Breast epithelium (tissue), 3 donors: ENCODE measurements at regions not wholly inside any gene's neighbourhood (a gene's known extent, or its start where the extent isn't known, plus 50 kb on each side); places are given as distances from the start of the nearest gene placed in this dataset.

ENCODE experiments used
- POLR2A ChIP-seq: fragments of 450-650 bp; IDR thresholded peaks from one replicate; pipeline ENCODE4 v1.6.1; 2016; ENCODE audit warnings: antibody characterized with exemption, mild to moderate bottlenecking, moderate library complexity
- POLR2AphosphoS5 ChIP-seq, 3 donors: sonication (generic); formaldehyde crosslinking; IDR thresholded peaks; one replicate each; pipeline ENCODE4 v1.6.1; 2017; ENCODE audit warnings: antibody characterized with exemption in 3 of 3
- TF ChIP-seq, protein P1 (sequence below), 3 donors: fragments of 450-650 bp; IDR thresholded peaks; one replicate each; pipeline ENCODE4 v1.5.1; 2016 to 2017; ENCODE audit warnings: antibody characterized with exemption in 3 of 3, mild to moderate bottlenecking in 3 of 3, moderate library complexity in 3 of 3

- TF ChIP-seq, protein P1, sequence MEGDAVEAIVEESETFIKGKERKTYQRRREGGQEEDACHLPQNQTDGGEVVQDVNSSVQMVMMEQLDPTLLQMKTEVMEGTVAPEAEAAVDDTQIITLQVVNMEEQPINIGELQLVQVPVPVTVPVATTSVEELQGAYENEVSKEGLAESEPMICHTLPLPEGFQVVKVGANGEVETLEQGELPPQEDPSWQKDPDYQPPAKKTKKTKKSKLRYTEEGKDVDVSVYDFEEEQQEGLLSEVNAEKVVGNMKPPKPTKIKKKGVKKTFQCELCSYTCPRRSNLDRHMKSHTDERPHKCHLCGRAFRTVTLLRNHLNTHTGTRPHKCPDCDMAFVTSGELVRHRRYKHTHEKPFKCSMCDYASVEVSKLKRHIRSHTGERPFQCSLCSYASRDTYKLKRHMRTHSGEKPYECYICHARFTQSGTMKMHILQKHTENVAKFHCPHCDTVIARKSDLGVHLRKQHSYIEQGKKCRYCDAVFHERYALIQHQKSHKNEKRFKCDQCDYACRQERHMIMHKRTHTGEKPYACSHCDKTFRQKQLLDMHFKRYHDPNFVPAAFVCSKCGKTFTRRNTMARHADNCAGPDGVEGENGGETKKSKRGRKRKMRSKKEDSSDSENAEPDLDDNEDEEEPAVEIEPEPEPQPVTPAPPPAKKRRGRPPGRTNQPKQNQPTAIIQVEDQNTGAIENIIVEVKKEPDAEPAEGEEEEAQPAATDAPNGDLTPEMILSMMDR (IDR thresholded peaks at IDR 0.05): no peak
- TF ChIP-seq POLR2AphosphoS5 (IDR thresholded peaks at IDR 0.05) (no peak), POLR2A (no peak)
Measured at GRCh38 chr7:12861070-12861469, 173.6 kb downstream of the ARL4A start.
